ENCODE measurements at regions not wholly inside any gene's neighbourhood (a gene's known extent, or its start where the extent isn't known, plus 50 kb on each side); places are given as distances from the start of the nearest gene placed in this dataset.

DNA sequence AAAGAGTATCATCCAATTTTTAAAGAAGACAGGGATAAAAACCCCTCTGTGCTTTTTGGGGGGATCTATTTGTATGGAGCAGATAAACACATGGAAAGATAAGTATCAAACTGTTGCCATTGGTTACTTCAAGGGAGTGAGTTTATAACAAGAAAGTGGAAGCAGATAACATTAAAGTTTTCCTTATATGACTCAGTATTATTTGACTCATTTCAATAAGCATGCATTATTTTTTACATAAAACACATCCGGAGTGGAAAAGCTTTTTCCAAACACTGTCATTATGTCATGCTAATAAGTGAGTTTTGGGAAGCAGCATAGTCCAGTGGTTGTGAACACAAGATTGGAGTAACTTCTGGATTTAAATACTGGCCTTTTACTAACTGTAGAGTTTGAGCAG lies 452.2 kb downstream of the LTN1 start:
- TF ChIP-seq, protein P1, sequence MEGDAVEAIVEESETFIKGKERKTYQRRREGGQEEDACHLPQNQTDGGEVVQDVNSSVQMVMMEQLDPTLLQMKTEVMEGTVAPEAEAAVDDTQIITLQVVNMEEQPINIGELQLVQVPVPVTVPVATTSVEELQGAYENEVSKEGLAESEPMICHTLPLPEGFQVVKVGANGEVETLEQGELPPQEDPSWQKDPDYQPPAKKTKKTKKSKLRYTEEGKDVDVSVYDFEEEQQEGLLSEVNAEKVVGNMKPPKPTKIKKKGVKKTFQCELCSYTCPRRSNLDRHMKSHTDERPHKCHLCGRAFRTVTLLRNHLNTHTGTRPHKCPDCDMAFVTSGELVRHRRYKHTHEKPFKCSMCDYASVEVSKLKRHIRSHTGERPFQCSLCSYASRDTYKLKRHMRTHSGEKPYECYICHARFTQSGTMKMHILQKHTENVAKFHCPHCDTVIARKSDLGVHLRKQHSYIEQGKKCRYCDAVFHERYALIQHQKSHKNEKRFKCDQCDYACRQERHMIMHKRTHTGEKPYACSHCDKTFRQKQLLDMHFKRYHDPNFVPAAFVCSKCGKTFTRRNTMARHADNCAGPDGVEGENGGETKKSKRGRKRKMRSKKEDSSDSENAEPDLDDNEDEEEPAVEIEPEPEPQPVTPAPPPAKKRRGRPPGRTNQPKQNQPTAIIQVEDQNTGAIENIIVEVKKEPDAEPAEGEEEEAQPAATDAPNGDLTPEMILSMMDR (IDR thresholded peaks at IDR 0.05) = no peak
- TF ChIP-seq SIN3A (IDR thresholded peaks at IDR 0.05; ENCODE audit: borderline replicate concordance, insufficient read depth, low read depth, low read length) = no peak
